ENCODE measurements at regions not wholly inside any gene's neighbourhood (a gene's known extent, or its start where the extent isn't known, plus 50 kb on each side); places are given as distances from the start of the nearest gene placed in this dataset.

GRCh38 chr12:92369636-92370035 is 224.0 kb upstream of the BTG1 start:
- TF ChIP-seq ZNF274 (IDR thresholded peaks at IDR 0.05; ENCODE audit: low read depth, low read length): no peak
- no peak overlapping the region for H3K4me3 ChIP-seq (ENCODE audit: low read length)

GRCh38 chr12:92369056-92369455 is 223.4 kb upstream of the BTG1 start:
- H3K4me3 ChIP-seq (ENCODE audit: low read length): no peak overlapping the region
- TF ChIP-seq ZNF274 (IDR thresholded peaks at IDR 0.05; ENCODE audit: low read depth, low read length): no peak

- no peak overlapping the region for H3K4me3 ChIP-seq (ENCODE audit: low read length)
- no peak for TF ChIP-seq ZNF274 (IDR thresholded peaks at IDR 0.05; ENCODE audit: low read depth, low read length)
Observed at GRCh38 chr12:92365836-92366235, 220.2 kb upstream of the BTG1 start.

- H3K4me3 ChIP-seq (ENCODE audit: low read length): no peak overlapping the region
- TF ChIP-seq ZNF274 (IDR thresholded peaks at IDR 0.05; ENCODE audit: low read depth, low read length): no peak
Observed at GRCh38 chr12:92365333-92365732, 219.7 kb upstream of the BTG1 start.

GRCh38 chr12:92363295-92364146 is 217.9 kb upstream of the BTG1 start:
- no peak for TF ChIP-seq ZNF274 (IDR thresholded peaks at IDR 0.05; ENCODE audit: low read depth, low read length)
- peak overlapping the region; percentile 93 for H3K4me3 ChIP-seq (ENCODE audit: low read length)

GRCh38 chr12:92362785-92363184 is 217.1 kb upstream of the BTG1 start:
- peak overlapping the region; percentile 93 for H3K4me3 ChIP-seq (ENCODE audit: low read length)
- TF ChIP-seq ZNF274 (IDR thresholded peaks at IDR 0.05; ENCODE audit: low read depth, low read length): no peak

GRCh38 chr12:92362126-92362525 is 216.5 kb upstream of the BTG1 start:
- H3K4me3 ChIP-seq (ENCODE audit: low read length): peak overlapping the region; percentile 15; the same call in 1 of the 2 replicates
- TF ChIP-seq ZNF274 (IDR thresholded peaks at IDR 0.05; ENCODE audit: low read depth, low read length): no peak

GRCh38 chr12:92360543-92360942 is 214.9 kb upstream of the BTG1 start:
- no peak overlapping the region for H3K4me3 ChIP-seq (ENCODE audit: low read length)
- no peak for TF ChIP-seq ZNF274 (IDR thresholded peaks at IDR 0.05; ENCODE audit: low read depth, low read length)

- no peak for TF ChIP-seq ZNF274 (IDR thresholded peaks at IDR 0.05; ENCODE audit: low read depth, low read length)
- no peak overlapping the region for H3K4me3 ChIP-seq (ENCODE audit: low read length)
Observed at GRCh38 chr12:92359581-92360209, 214.0 kb upstream of the BTG1 start.

- H3K4me3 ChIP-seq (ENCODE audit: low read length): no peak overlapping the region
- no peak for TF ChIP-seq ZNF274 (IDR thresholded peaks at IDR 0.05; ENCODE audit: low read depth, low read length)
Observed at GRCh38 chr12:92357584-92358261, 212.1 kb upstream of the BTG1 start.

GRCh38 chr12:92356425-92356824 is 210.8 kb upstream of the BTG1 start:
- TF ChIP-seq ZNF274 (IDR thresholded peaks at IDR 0.05; ENCODE audit: low read depth, low read length): no peak
- no peak overlapping the region for H3K4me3 ChIP-seq (ENCODE audit: low read length)

GRCh38 chr12:92349635-92350034 is 204.0 kb upstream of the BTG1 start:
- no peak for TF ChIP-seq ZNF274 (IDR thresholded peaks at IDR 0.05; ENCODE audit: low read depth, low read length)
- no peak overlapping the region for H3K4me3 ChIP-seq (ENCODE audit: low read length)

GRCh38 chr12:92342574-92342973 is 196.9 kb upstream of the BTG1 start:
- no peak overlapping the region for H3K4me3 ChIP-seq (ENCODE audit: low read length)
- no peak for TF ChIP-seq ZNF274 (IDR thresholded peaks at IDR 0.05; ENCODE audit: low read depth, low read length)

- H3K4me3 ChIP-seq (ENCODE audit: low read length): peak overlapping the region; percentile 63
- no peak for TF ChIP-seq ZNF274 (IDR thresholded peaks at IDR 0.05; ENCODE audit: low read depth, low read length)
Observed at GRCh38 chr12:92341065-92341668, 195.5 kb upstream of the BTG1 start.

All from GM08714 (cell line).